ENCODE measurements at regions not wholly inside any gene's neighbourhood (a gene's known extent, or its start where the extent isn't known, plus 50 kb on each side); places are given as distances from the start of the nearest gene placed in this dataset.

DNA sequence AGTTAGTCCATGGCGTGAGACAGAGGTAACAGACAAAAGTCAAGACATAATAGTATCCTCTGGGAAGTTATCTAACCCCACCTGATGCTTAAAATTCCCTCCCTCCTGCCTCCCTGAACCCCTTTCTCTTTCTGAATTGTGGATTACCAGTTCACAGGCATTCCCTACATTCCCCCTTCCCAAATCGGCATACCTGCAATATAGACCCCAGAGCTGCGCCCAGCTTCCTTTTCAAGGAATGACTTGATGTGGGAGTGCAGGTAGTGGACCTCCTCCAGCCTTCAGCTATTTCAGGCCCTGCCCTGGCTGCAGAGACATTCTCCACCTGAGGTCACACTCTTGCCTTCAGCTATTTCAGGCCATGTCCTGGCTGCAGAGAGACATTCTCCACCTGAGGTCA is 111.1 kb upstream of the KLF7 start:
- TF ChIP-seq REST (IDR thresholded peaks at IDR 0.05; ENCODE audit: insufficient read depth in 1 of 2, low read depth in 2 of 2, low read length in 2 of 2): no peak
- no peak for TF ChIP-seq POLR2AphosphoS5 (IDR thresholded peaks at IDR 0.05; ENCODE audit: low read depth, low read length)
- no peak for TF ChIP-seq TAF1 (IDR thresholded peaks at IDR 0.05; ENCODE audit: borderline replicate concordance, insufficient read depth, low read length)
- no peak for TF ChIP-seq FOXP2 (optimal IDR thresholded peaks at IDR 0.05; ENCODE audit: borderline replicate concordance, extremely low read depth, extremely low read length, insufficient read depth)

DNA sequence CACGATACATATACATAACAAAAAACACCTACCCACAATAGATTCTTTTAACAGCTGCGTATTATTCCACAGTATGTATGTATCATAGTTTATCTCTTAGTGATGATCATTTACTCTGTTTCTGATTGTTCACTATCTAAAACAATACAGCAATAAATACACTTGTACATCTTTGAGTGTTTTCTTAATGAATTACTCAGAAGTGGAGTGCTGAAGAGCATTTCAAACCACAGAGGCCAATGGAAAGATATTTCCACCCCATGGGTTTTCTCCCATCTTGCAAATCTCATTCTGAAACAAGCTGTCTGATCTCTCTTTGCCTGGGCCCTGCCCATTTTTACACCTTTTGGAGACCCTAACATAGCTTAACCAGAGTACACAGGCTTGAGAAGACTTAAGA is 113.8 kb upstream of the KLF7 start:
- TF ChIP-seq TAF1 (IDR thresholded peaks at IDR 0.05; ENCODE audit: borderline replicate concordance, insufficient read depth, low read length) (no peak), REST (IDR thresholded peaks at IDR 0.05; ENCODE audit: insufficient read depth in 1 of 2, low read depth in 2 of 2, low read length in 2 of 2) (no peak)

DNA sequence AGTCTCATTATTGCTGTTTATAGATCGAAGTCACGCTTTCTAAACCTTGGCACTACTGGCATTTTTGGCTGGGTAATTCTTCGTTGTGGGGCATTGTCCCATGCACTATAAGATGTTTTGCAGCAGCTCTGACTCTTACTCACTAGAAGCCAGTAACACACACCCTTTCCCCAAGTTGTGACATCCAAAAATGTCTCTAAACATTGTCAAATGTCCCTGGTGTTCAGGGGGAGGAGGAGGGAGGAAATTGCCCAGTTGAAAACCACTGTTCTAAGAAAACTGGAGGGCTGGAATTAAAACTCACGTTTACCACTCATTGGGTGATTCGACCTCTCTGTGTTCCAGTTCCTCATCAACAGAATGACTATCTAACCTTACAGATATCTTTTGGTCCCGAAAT is 115.7 kb upstream of the KLF7 start:
- TF ChIP-seq FOXP2 (optimal IDR thresholded peaks at IDR 0.05; ENCODE audit: borderline replicate concordance, extremely low read depth, extremely low read length, insufficient read depth): no peak
- TF ChIP-seq SIN3A (IDR thresholded peaks at IDR 0.05; ENCODE audit: borderline replicate concordance, insufficient read depth, low read length): no peak
- no peak for TF ChIP-seq TAF1 (IDR thresholded peaks at IDR 0.05; ENCODE audit: borderline replicate concordance, insufficient read depth, low read length)
- no peak for TF ChIP-seq POLR2AphosphoS5 (IDR thresholded peaks at IDR 0.05; ENCODE audit: low read depth, low read length)
- TF ChIP-seq REST (IDR thresholded peaks at IDR 0.05; ENCODE audit: insufficient read depth in 1 of 2, low read depth in 2 of 2, low read length in 2 of 2): no peak

DNA sequence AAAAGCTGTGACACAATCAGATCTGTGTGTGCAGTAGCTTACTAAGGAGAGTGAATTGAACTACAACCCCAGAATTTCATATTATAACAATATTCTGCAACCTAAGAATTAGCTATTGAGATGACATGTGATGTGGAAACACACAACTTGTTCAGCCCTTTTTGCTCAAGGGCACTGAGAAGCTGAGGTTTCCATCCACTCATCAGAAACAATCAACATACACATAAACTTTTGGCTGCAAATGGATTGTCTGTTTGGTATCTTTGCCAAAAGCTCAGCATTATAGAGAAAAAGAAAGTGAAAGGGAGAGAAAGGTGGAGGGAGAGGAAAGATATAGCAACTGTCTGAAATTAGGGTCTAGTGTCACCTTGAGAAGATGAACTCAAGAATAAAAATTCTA is 117.2 kb upstream of the KLF7 start:
- TF ChIP-seq FOXP2 (optimal IDR thresholded peaks at IDR 0.05; ENCODE audit: borderline replicate concordance, extremely low read depth, extremely low read length, insufficient read depth) (no peak), REST (IDR thresholded peaks at IDR 0.05; ENCODE audit: insufficient read depth in 1 of 2, low read depth in 2 of 2, low read length in 2 of 2) (no peak), POLR2AphosphoS5 (IDR thresholded peaks at IDR 0.05; ENCODE audit: low read depth, low read length) (no peak), TAF1 (IDR thresholded peaks at IDR 0.05; ENCODE audit: borderline replicate concordance, insufficient read depth, low read length) (no peak), SIN3A (IDR thresholded peaks at IDR 0.05; ENCODE audit: borderline replicate concordance, insufficient read depth, low read length) (no peak)

GRCh38 chr2:207283356-207283755 is 117.6 kb upstream of the KLF7 start:
- no peak for TF ChIP-seq TAF1 (IDR thresholded peaks at IDR 0.05; ENCODE audit: borderline replicate concordance, insufficient read depth, low read length)
- TF ChIP-seq FOXP2 (optimal IDR thresholded peaks at IDR 0.05; ENCODE audit: borderline replicate concordance, extremely low read depth, extremely low read length, insufficient read depth): no peak
